Endothelial cell of umbilical vein (primary cell): ENCODE measurements at regions not wholly inside any gene's neighbourhood (a gene's known extent, or its start where the extent isn't known, plus 50 kb on each side); places are given as distances from the start of the nearest gene placed in this dataset.

Experiments
- BruUV-seq: library from RNA; stranded (reverse); fragments of 400-500 nt; replicated peaks from 2 replicates; lab custom pipeline; 2021; lab: Mats Ljungman, UMichigan
- CTCF ChIA-PET: fragments of 300-600, 350-600 bp; sonication (Branson Sonifier 250); formaldehyde crosslinking; loops from one replicate; lab custom pipeline; 2021; ENCODE audit warnings: antibody characterized with exemption, inconsistent platforms; lab: Charles Lee
- POLR2A ChIA-PET: fragments of 300-600, 350-600 bp; sonication (Branson Sonifier 250); formaldehyde crosslinking; loops from one replicate; lab custom pipeline; 2021; ENCODE audit warnings: antibody characterized with exemption, inconsistent platforms; lab: Charles Lee
- DNase-seq: peaks from one replicate; pipeline ENCODE4 v3.0.0-alpha.2; 2011; ENCODE audit warnings: low read depth, low spot score
- FAIRE-seq: peaks from 2 replicates; lab custom pipeline; 2011; peaks lifted over from hg19 to GRCh38; lab: Jason Lieb, UNC
- H2AFZ ChIP-seq: 2 replicates; pipeline ENCODE4 v1.6.0; 2012; ENCODE audit warnings: low read depth, low read length, control low read depth, inconsistent platforms
- H3K27ac ChIP-seq: 2 replicates; pipeline ENCODE4 v1.5.1; 2011; ENCODE audit warnings: low read depth, mild to moderate bottlenecking, control low read depth, low read length, moderate library complexity; ENCODE audit not compliant: insufficient read depth
- H3K27me3 ChIP-seq, 2 experiments: 2 replicates each; pipeline versions ENCODE4 v1.6.0 to v1.6.1; 2011; ENCODE audit warnings: low read length in 2 of 2, mixed read lengths in 1 of 2; ENCODE audit not compliant: control insufficient read depth in 2 of 2, insufficient read depth in 2 of 2
- H3K36me3 ChIP-seq, 2 experiments: 2 replicates in 1 of 2; 3 replicates in 1 of 2; pipeline ENCODE4 v1.5.1; 2011; ENCODE audit warnings: low read length in 2 of 2, mild to moderate bottlenecking in 1 of 2, moderate library complexity in 1 of 2; ENCODE audit not compliant: control insufficient read depth in 2 of 2, insufficient read depth in 2 of 2; ENCODE audit errors: extremely low read depth in 1 of 2
- H3K4me1 ChIP-seq: 3 replicates; pipeline ENCODE4 v1.5.1; 2011; ENCODE audit warnings: mild to moderate bottlenecking, low read length; ENCODE audit not compliant: control insufficient read depth, insufficient read depth; ENCODE audit errors: extremely low read depth
- H3K4me2 ChIP-seq: 2 replicates; pipeline ENCODE4 v1.6.1; 2011; ENCODE audit warnings: low read length, control low read depth, mixed read lengths; ENCODE audit not compliant: insufficient read depth
- H3K4me3 ChIP-seq, 3 experiments: fragments of 200-600 bp in 1 of 3; sonication (generic), shearing (Covaris generic) in 1 of 3; replicated peaks in 1 of 3; 2 replicates each; pipeline ENCODE4 v1.5.1; 2011 to 2016; ENCODE audit warnings: control low read depth in 3 of 3, low read length in 3 of 3, mild to moderate bottlenecking in 2 of 3, inconsistent platforms in 1 of 3, low read depth in 1 of 3, moderate library complexity in 1 of 3; ENCODE audit not compliant: insufficient read depth in 1 of 3
- H3K79me2 ChIP-seq: 2 replicates; pipeline ENCODE4 v1.6.0; 2012; ENCODE audit warnings: low read length, inconsistent platforms; ENCODE audit not compliant: control insufficient read depth, insufficient read depth
- H3K9ac ChIP-seq: replicated peaks from 2 replicates; pipeline ENCODE3; 2011; ENCODE audit warnings: low read length, control low read depth; ENCODE audit not compliant: insufficient read depth; ENCODE audit errors: extremely low read depth
- H3K9me1 ChIP-seq: replicated peaks from 3 replicates; pipeline ENCODE4 v1.6.0; 2011; ENCODE audit warnings: mild to moderate bottlenecking, low read length; ENCODE audit not compliant: control insufficient read depth, insufficient read depth; ENCODE audit errors: extremely low read depth
- H3K9me3 ChIP-seq: replicated peaks from 2 replicates; pipeline ENCODE4 v1.5.1; 2012; ENCODE audit warnings: low read length, inconsistent platforms; ENCODE audit not compliant: control insufficient read depth, insufficient read depth
- H4K20me1 ChIP-seq: replicated peaks from 2 replicates; pipeline ENCODE3; 2011; ENCODE audit warnings: mild to moderate bottlenecking, low read length; ENCODE audit not compliant: control insufficient read depth, insufficient read depth; ENCODE audit errors: extremely low read depth
- EZH2 ChIP-seq: IDR thresholded peaks from 2 replicates; pipeline ENCODE4 v1.6.1; 2012; ENCODE audit warnings: borderline replicate concordance, low read depth, mild to moderate bottlenecking, moderate library complexity, low read length, inconsistent platforms; ENCODE audit not compliant: severe bottlenecking
- GATA2 ChIP-seq: IDR thresholded peaks from 2 replicates; pipeline ENCODE4 v1.7.0; 2011; ENCODE audit warnings: low read depth, mild to moderate bottlenecking, moderate library complexity, mixed read lengths, low read length; ENCODE audit not compliant: insufficient read length, insufficient read depth
- JUN ChIP-seq: IDR thresholded peaks from 2 replicates; pipeline ENCODE4 v1.6.1; 2011; ENCODE audit warnings: borderline replicate concordance, low read depth; ENCODE audit not compliant: insufficient read length, insufficient read depth
- MYC ChIP-seq: IDR thresholded peaks from one replicate; pipeline ENCODE4 v1.6.1; 2011; ENCODE audit warnings: mild to moderate bottlenecking, low read depth, low read length
- dilution Hi-C: fragments of 300-500 bp; cut with MboI; formaldehyde crosslinking; loops from one replicate; pipeline ENCODE4 v1.15.0; 2019; ENCODE audit warnings: low sequenced_read_pairs; ENCODE audit not compliant: extremely low pct_ligation_motif_present
- intact Hi-C: fragments of 100-400 bp; cut with micrococcal nuclease; formaldehyde crosslinking; loops from one replicate; pipeline ENCODE4 v1.10.0; 2022
- TF ChIP-seq, protein P1 (sequence below), 2 donors: IDR thresholded peaks; 1 replicate in 1 of 2; 2 replicates in 1 of 2; pipeline ENCODE4 v1.5.1; 2011; ENCODE audit warnings: low read length in 2 of 2, mild to moderate bottlenecking in 2 of 2, moderate library complexity in 2 of 2, control low read depth in 1 of 2, inconsistent platforms in 1 of 2, low read depth in 1 of 2; ENCODE audit not compliant: insufficient read depth in 1 of 2; ENCODE audit errors: extremely low read depth in 1 of 2
- TF ChIP-seq, protein P2 (sequence below): IDR thresholded peaks from 2 replicates; pipeline ENCODE4 v1.6.1; 2011; ENCODE audit not compliant: insufficient read depth, insufficient read length

DNA sequence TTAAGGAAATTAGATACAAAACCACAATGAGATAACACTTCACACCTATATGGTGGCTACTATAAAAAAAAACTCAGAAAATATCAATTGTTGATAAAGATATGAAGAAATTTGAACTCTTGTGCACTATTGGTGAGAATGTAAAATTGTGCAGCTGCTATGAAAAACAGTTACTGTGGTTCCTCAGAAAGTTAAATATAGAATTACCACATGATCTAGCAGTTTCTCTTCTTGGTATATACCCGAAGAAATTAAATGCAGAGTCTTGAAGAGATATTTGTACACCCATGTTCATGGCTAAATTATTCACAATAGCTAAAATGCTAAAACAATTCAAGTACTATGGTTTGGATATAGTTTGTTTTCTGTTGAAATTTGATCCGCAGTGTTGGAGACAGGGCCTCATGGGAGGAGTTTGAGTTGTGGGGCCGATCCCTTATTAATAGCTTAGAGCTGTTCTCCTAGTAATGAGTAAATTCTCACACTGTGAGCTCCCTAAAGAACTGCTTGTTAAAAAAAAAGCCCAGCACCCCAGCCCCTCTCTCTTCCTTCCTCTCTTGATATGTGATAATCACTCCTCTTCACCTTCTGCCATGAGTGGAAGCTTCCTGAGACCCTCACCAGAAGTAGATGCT lies 1412.1 kb downstream of the PLA2G4A start:
- H3K9me3 ChIP-seq = no peaks in the 10 kb centered on the region
- TF ChIP-seq GATA2 (no peak), JUN (no peak), MYC (no peak), EZH2 (no peak)
- TF ChIP-seq, protein P1, sequence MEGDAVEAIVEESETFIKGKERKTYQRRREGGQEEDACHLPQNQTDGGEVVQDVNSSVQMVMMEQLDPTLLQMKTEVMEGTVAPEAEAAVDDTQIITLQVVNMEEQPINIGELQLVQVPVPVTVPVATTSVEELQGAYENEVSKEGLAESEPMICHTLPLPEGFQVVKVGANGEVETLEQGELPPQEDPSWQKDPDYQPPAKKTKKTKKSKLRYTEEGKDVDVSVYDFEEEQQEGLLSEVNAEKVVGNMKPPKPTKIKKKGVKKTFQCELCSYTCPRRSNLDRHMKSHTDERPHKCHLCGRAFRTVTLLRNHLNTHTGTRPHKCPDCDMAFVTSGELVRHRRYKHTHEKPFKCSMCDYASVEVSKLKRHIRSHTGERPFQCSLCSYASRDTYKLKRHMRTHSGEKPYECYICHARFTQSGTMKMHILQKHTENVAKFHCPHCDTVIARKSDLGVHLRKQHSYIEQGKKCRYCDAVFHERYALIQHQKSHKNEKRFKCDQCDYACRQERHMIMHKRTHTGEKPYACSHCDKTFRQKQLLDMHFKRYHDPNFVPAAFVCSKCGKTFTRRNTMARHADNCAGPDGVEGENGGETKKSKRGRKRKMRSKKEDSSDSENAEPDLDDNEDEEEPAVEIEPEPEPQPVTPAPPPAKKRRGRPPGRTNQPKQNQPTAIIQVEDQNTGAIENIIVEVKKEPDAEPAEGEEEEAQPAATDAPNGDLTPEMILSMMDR (IDR thresholded peaks at IDR 0.05; ENCODE audit: extremely low read depth in 1 of 2, insufficient read depth in 1 of 2, low read depth in 1 of 2, low read length in 2 of 2) = no peak
- TF ChIP-seq, protein P2, sequence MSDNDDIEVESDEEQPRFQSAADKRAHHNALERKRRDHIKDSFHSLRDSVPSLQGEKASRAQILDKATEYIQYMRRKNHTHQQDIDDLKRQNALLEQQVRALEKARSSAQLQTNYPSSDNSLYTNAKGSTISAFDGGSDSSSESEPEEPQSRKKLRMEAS = no peak
- H3K79me2 ChIP-seq = no peaks in the 10 kb centered on the region
- POLR2A ChIA-PET = no interaction called here
- dilution Hi-C loops (no loop called here), intact Hi-C loops (no loop called here)
- H3K27ac ChIP-seq = no peak overlapping the region
- H2AFZ ChIP-seq = no peak overlapping the region
- CTCF ChIA-PET = interaction anchor here (1.0 kb wide), 1 partner anchor 312 kb away, joined by 3 read pairs; no protein-coding TSS in a partner anchor
- no peaks in the 10 kb centered on the region for H3K27me3 ChIP-seq
- no peak overlapping the region for H3K4me2 ChIP-seq
- no peak overlapping the region for H3K4me3 ChIP-seq
- H3K36me3 ChIP-seq = no peaks in the 10 kb centered on the region
- H3K9ac ChIP-seq = no peak overlapping the region
- no peak for DNase-seq
- H3K4me1 ChIP-seq = peaks cover 24% of the 10 kb centered on the region
- FAIRE-seq = no peak
- no peaks in the 10 kb centered on the region for H4K20me1 ChIP-seq
- H3K9me1 ChIP-seq = no peaks in the 10 kb centered on the region
- BruUV-seq = no TSS peak
